GM23338 (cell line): ENCODE measurements at regions not wholly inside any gene's neighbourhood (a gene's known extent, or its start where the extent isn't known, plus 50 kb on each side); places are given as distances from the start of the nearest gene placed in this dataset.

Experiments used
- ATAC-seq: fragments of 200-7000 bp; cut with Tn5 transposase; 3 replicates; pipeline ENCODE4 v1.9.1; 2020
- DNase-seq: peaks from one replicate; pipeline ENCODE4 v3.0.0-alpha.2; 2015; ENCODE audit warnings: low spot score
- H2AFZ ChIP-seq: fragments of 200-600 bp; sonication (generic); 2 replicates; pipeline ENCODE4 v1.8.0; 2016; ENCODE audit warnings: antibody characterized with exemption, mild to moderate bottlenecking, moderate library complexity
- H3F3A ChIP-seq: fragments of 200-600 bp; sonication (generic); replicated peaks from 2 replicates; pipeline ENCODE4 v1.8.0; 2017; ENCODE audit warnings: antibody characterized with exemption, mixed run types, low read depth
- H3K27ac ChIP-seq: fragments of 200-600 bp; sonication (generic); 2 replicates; pipeline ENCODE4 v1.6.1; 2016; ENCODE audit warnings: low read depth
- H3K27me3 ChIP-seq: fragments of 200-600 bp; sonication (generic); 2 replicates; pipeline ENCODE4 v1.8.0; 2016; ENCODE audit warnings: mild to moderate bottlenecking, mixed run types, moderate library complexity; ENCODE audit not compliant: insufficient read depth
- H3K36me3 ChIP-seq: fragments of 200-600 bp; sonication (generic); 2 replicates; pipeline ENCODE4 v1.8.0; 2016; ENCODE audit warnings: mild to moderate bottlenecking; ENCODE audit not compliant: insufficient read depth
- H3K4me1 ChIP-seq: fragments of 200-600 bp; sonication (generic); 2 replicates; pipeline ENCODE4 v1.8.0; 2016; ENCODE audit warnings: mild to moderate bottlenecking, moderate library complexity; ENCODE audit not compliant: insufficient read depth
- H3K4me2 ChIP-seq: fragments of 200-600 bp; sonication (generic); 2 replicates; pipeline ENCODE4 v1.7.1; 2017; ENCODE audit warnings: mixed run types
- H3K4me3 ChIP-seq: fragments of 200-600 bp; sonication (generic); 2 replicates; pipeline ENCODE4 v1.6.1; 2016; ENCODE audit warnings: mixed run types
- H3K79me2 ChIP-seq: fragments of 200-600 bp; sonication (generic); replicated peaks from 2 replicates; pipeline ENCODE4 v1.8.0; 2017; ENCODE audit warnings: mild to moderate bottlenecking; ENCODE audit not compliant: insufficient read depth
- H3K9me2 ChIP-seq: fragments of 200-600 bp; sonication (generic); 2 replicates; pipeline ENCODE4 v1.8.0; 2017; ENCODE audit not compliant: insufficient read depth
- H4K20me1 ChIP-seq: fragments of 200-600 bp; sonication (generic); replicated peaks from 2 replicates; pipeline ENCODE4 v1.8.0; 2017; ENCODE audit warnings: mild to moderate bottlenecking; ENCODE audit not compliant: insufficient read depth
- H3K27ac Mint-ChIP-seq: 2 replicates; pipeline ENCODE4 v1.8.0; 2020; ENCODE audit warnings: inconsistent platforms, mild to moderate bottlenecking, moderate library complexity, mixed read lengths
- H3K27me3 Mint-ChIP-seq: 3 replicates; pipeline ENCODE4 v1.8.0; 2022; ENCODE audit warnings: low read depth, mild to moderate bottlenecking, moderate library complexity, mixed read lengths, inconsistent platforms; ENCODE audit not compliant: insufficient read depth, poor library complexity
- H3K36me3 Mint-ChIP-seq: 3 replicates; pipeline ENCODE4 v1.8.0; 2021; ENCODE audit warnings: low read depth, mild to moderate bottlenecking, inconsistent platforms, moderate library complexity, mixed read lengths
- H3K4me1 Mint-ChIP-seq: 3 replicates; pipeline ENCODE4 v1.8.0; 2020; ENCODE audit warnings: mild to moderate bottlenecking, inconsistent platforms, mixed read lengths
- H3K4me3 Mint-ChIP-seq: 3 replicates; pipeline ENCODE4 v1.8.0; 2021; ENCODE audit warnings: moderate library complexity, mild to moderate bottlenecking, inconsistent platforms, mixed read lengths
- H3K9me3 Mint-ChIP-seq: 3 replicates; pipeline ENCODE4 v1.8.0; 2020; ENCODE audit warnings: moderate library complexity, mild to moderate bottlenecking, inconsistent platforms, mixed read lengths
- CREB1 ChIP-seq: fragments of 250-450 bp; sonication (Bioruptor Pico); IDR thresholded peaks from 2 replicates; pipeline ENCODE4 v1.5.0; 2020; ENCODE audit warnings: low read depth, mild to moderate bottlenecking, moderate library complexity
- CTCF ChIP-seq, 2 experiments: fragments of 200-600 bp in 1 of 2; sonication (generic) in 1 of 2; conservative IDR thresholded peaks; 2 replicates each; pipeline versions ENCODE4 v1.5.1 to v1.6.1; 2016 to 2017; ENCODE audit warnings: antibody characterized with exemption in 2 of 2, low read depth in 2 of 2, mild to moderate bottlenecking in 2 of 2, moderate library complexity in 1 of 2
- ETS1 ChIP-seq: IDR thresholded peaks from 2 replicates; pipeline ENCODE4 v1.6.1; 2016; ENCODE audit warnings: antibody characterized with exemption
- EZH2 ChIP-seq: fragments of 200-600 bp; sonication (generic); IDR thresholded peaks from one replicate; pipeline ENCODE4 v1.8.0; 2017; ENCODE audit warnings: antibody characterized with exemption, mild to moderate bottlenecking, low read depth; ENCODE audit not compliant: unreplicated experiment
- JUNB ChIP-seq: IDR thresholded peaks from one replicate; pipeline ENCODE4 v1.6.1; 2016; ENCODE audit warnings: antibody characterized with exemption; ENCODE audit not compliant: unreplicated experiment
- NANOG ChIP-seq: IDR thresholded peaks from 2 replicates; pipeline ENCODE4 v1.6.1; 2016; ENCODE audit warnings: antibody characterized with exemption, borderline replicate concordance
- POLR2AphosphoS5 ChIP-seq: IDR thresholded peaks from 2 replicates; pipeline ENCODE4 v1.6.1; 2016; ENCODE audit warnings: antibody characterized with exemption, low read depth
- STAT1 ChIP-seq: IDR thresholded peaks from one replicate; pipeline ENCODE4 v1.6.1; 2016; ENCODE audit warnings: antibody characterized with exemption; ENCODE audit not compliant: unreplicated experiment
- ZNF114 ChIP-seq: fragments of 250-450 bp; sonication (Bioruptor Pico); IDR thresholded peaks from 2 replicates; pipeline ENCODE4 v1.5.0; 2020; ENCODE audit warnings: mild to moderate bottlenecking, moderate library complexity
- ZNF331 ChIP-seq: fragments of 250-450 bp; sonication (Bioruptor Pico); IDR thresholded peaks from 2 replicates; pipeline ENCODE4 v1.5.0; 2020; ENCODE audit warnings: low read depth, mild to moderate bottlenecking, moderate library complexity
- ZNF462 ChIP-seq: fragments of 250-450 bp; sonication (Bioruptor Pico); IDR thresholded peaks from 2 replicates; pipeline ENCODE4 v1.5.0; 2020; ENCODE audit warnings: mild to moderate bottlenecking, moderate library complexity

GRCh38 chr10:44821290-44821689, 89.8 kb upstream of the TMEM72 start:
- Mint-ChIP-seq H3K4me3 (no peak overlapping the region), H3K9me3 (no peaks in the 10 kb centered on the region), H3K27ac (no peak overlapping the region), H3K36me3 (no peaks in the 10 kb centered on the region), H3K4me1 (peaks cover 12% of the 10 kb centered on the region; the same call in 2 of the 3 replicates), H3K27me3 (peaks cover 7% of the 10 kb centered on the region)
- no peak overlapping the region for H2AFZ ChIP-seq
- H3K36me3 ChIP-seq: no peaks in the 10 kb centered on the region
- no peak overlapping the region for H3K4me3 ChIP-seq
- TF ChIP-seq CREB1 (no peak), CTCF (conservative IDR thresholded peaks at IDR 0.05; ENCODE audit: low read depth in 2 of 2) (peak in 1 of 2 experiments; percentile 12; a peak in 1 of 4 replicates)
- no peaks in the 10 kb centered on the region for H3K9me2 ChIP-seq
- H3K27me3 ChIP-seq: no peaks in the 10 kb centered on the region
- H3K4me1 ChIP-seq: no peaks in the 10 kb centered on the region
- no peaks in the 10 kb centered on the region for H3F3A ChIP-seq
- no peak overlapping the region for H3K4me2 ChIP-seq
- H3K79me2 ChIP-seq: no peaks in the 10 kb centered on the region
- no peak overlapping the region for H3K27ac ChIP-seq
- DNase-seq (no peak), ATAC-seq (no peak; the same call in 2 of the 3 replicates)
- H4K20me1 ChIP-seq: no peaks in the 10 kb centered on the region

GRCh38 chr10:44822349-44822748, 88.8 kb upstream of the TMEM72 start:
- H3K4me1 ChIP-seq: no peaks in the 10 kb centered on the region
- DNase-seq (no peak), ATAC-seq (no peak)
- no peak overlapping the region for H2AFZ ChIP-seq
- H3F3A ChIP-seq: no peaks in the 10 kb centered on the region
- Mint-ChIP-seq H3K4me1 (peaks cover 12% of the 10 kb centered on the region; the same call in 2 of the 3 replicates), H3K27me3 (peaks cover 7% of the 10 kb centered on the region), H3K9me3 (no peaks in the 10 kb centered on the region), H3K36me3 (no peaks in the 10 kb centered on the region), H3K27ac (no peak overlapping the region), H3K4me3 (no peak overlapping the region)
- no peak overlapping the region for H3K4me3 ChIP-seq
- H3K9me2 ChIP-seq: no peaks in the 10 kb centered on the region
- no peaks in the 10 kb centered on the region for H3K36me3 ChIP-seq
- H3K4me2 ChIP-seq: no peak overlapping the region
- H3K27ac ChIP-seq: no peak overlapping the region
- no peaks in the 10 kb centered on the region for H3K27me3 ChIP-seq
- no peaks in the 10 kb centered on the region for H4K20me1 ChIP-seq
- H3K79me2 ChIP-seq: no peaks in the 10 kb centered on the region
- no peak for TF ChIP-seq CTCF (conservative IDR thresholded peaks at IDR 0.05; ENCODE audit: low read depth in 2 of 2)
- no peak for TF ChIP-seq CREB1
- TF ChIP-seq EZH2: no peak
- TF ChIP-seq ZNF114 (CRISPR knock-in tag): no peak
- no peak for TF ChIP-seq ZNF462 (CRISPR knock-in tag)
- no peak for TF ChIP-seq ZNF331 (CRISPR knock-in tag)
- no peak for TF ChIP-seq JUNB
- no peak for TF ChIP-seq NANOG
- TF ChIP-seq ETS1: no peak
- TF ChIP-seq STAT1: no peak
- TF ChIP-seq POLR2AphosphoS5: no peak
